ENCODE measurements at regions not wholly inside any gene's neighbourhood (a gene's known extent, or its start where the extent isn't known, plus 50 kb on each side); places are given as distances from the start of the nearest gene placed in this dataset.

DNA sequence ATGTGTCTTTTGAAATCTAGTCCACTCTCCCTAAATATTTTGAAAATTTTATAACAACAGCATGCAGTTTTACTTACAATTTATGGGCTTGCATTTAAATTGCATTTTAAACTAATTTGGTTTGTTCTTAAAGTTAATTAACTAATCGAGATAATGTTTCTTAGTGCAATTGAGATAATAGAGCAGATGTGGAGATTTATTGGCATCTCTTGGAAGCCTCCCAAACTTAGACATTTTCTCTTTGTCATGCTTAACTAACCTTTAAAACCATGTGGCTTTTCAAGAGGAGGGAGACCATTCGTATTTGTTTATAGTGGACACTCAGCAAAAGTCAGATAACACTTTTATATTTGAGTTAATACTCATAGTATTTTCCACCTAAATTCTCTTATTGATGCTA is 887.0 kb upstream of the CELF2 start:
- DNase-seq: no peak

DNA sequence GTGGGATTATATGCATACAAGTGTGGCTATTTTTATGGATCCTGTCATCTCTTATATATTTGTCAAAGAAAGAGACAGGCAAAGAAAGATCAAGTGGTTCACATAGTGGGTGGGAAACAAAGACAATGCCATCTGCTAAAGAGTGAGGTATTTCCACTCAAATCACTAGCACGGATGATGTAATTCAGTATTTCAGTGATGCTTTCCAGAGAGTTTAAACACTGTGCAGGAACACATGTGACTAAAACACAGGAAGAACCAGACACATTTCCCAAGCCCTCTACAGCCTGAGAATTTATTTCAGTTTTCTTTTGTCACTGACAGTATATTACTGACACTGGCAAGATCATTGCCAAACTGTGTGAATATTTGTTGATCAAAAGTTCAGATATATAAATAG is 885.7 kb upstream of the CELF2 start:
- no peak for DNase-seq

DNA sequence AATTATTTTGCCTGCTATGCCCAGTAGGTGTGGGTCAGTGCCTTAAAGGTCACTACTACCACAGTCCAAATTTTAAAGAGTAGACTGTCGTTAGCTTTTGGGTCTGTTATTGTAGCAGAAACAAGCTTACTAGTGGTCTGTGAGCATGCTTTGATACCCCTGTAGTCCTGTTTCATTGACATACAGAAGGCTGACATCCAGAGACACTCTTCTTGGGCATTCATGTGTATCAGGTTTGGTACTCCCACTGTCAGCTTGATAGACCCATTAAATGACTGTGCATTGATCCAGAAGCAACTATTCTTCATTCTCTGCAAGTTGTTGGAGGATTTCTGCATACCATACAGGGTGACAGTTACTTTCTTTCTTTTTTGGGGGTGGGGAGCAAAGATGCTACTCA is 884.4 kb upstream of the CELF2 start:
- DNase-seq: no peak

DNA sequence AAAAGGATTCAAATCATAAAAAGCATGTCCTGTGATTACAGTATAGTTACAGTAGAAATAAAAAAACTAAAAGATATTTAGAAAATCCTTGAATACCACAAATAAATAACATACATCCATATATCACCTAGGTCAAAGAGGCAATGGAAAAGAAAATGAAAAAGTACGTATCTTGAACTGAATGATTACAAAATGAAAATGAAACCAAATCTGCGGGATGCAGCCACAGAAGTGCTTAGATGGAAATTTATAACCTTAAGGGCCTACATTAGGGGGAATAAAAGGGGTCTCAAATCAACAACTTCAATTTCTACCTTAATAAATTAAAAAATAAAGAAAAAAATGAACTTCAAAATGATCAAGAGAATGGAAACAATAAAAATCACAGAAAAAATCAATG is 879.0 kb upstream of the CELF2 start:
- no peak for DNase-seq

DNA sequence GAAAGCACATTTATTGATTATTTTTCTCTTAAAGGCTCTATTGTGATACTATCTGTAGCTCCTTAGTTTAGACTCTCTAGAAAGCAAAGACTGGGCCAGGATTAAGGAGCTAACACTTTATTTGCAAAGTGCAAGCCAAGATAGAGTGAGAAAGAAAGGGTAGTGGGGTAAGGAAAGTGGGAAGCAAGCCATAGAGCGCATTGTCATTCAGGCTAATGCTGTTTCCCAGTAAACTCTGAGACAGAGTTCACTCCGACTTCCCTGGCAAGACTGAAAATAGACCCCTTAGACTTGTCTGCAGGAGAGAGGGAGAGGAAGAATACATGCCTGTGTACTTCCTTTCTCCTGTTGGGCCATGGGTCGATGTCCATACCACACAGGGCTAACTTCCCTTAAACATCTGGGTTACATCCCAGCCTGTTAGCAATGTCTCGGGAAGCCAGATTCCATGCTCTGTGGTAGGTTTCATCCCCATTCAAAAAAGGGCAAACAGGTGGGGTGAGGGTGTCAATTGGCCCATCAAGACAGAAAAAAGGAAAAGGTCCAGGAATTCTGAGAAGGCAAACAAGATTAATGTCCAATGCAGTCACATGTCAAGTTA is 875.8 kb upstream of the CELF2 start:
- DNase-seq: no peak

DNA sequence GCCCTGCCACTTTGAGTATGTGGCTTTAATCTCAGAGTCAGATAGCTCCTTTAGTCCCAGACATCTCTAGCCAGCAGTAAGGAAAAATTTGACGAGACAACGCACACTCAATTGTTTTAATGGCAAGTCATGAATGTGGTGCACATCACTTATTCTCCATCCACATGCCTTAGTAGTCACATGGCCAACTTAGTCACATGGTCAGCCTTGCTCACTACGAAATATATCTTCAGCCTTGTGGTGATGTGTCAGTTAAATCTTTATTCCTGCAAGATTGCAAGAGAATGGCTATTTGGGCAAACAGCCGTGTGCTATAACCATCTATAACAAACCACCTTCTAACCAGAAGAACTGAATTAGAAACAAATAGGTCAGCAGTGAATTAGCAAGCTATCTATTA is 871.1 kb upstream of the CELF2 start:
- no peak for DNase-seq

DNA sequence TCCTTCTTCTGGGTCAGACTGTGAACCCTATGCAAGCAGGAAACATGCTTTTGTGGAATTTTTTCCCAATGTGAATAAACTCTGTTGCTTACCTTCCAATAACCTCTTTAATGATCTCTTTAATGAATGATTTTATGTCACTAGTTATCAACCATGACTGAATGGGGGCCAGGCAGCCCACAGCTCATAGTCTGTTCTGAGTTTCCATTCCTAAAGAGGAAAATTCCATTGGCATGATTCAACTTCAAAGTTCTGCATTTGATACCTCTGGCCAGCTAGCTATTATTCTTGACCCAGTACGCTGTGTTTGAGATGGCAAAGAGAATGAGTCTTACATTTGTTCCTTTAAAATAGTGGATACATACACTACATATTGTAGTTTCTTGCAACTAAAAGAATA is 867.8 kb upstream of the CELF2 start:
- DNase-seq: no peak

DNA sequence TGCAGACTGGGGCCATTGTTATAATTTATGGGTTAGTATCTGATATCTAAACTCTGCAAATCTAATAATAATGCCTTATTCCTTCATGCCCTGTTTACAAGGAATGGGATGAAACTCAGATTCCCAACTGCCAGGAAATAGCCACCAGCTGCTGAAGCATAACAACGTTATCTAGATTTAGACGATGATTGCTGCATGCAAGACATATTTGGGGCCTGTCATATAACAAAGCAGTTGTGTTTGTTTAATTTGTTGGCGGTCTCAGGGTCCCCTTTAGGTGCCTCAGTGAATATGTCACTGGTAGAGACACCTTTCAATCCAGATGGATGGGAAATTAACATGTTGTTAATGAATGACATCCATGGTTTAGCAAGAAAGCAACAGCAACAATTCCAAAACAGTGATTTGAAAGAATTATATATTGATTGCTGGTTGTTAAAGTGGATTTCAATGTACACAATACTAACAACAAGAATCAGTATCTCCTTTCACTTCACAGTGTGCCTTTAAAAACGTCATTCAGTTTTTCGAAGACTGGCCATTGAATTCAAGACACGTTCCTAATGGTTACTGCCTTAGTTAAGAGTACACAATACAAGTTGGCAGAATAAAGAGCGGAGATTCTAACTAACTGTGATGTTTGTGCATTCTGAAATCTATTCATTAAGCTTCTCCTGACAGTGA is 860.6 kb upstream of the CELF2 start:
- no peak for DNase-seq

DNA sequence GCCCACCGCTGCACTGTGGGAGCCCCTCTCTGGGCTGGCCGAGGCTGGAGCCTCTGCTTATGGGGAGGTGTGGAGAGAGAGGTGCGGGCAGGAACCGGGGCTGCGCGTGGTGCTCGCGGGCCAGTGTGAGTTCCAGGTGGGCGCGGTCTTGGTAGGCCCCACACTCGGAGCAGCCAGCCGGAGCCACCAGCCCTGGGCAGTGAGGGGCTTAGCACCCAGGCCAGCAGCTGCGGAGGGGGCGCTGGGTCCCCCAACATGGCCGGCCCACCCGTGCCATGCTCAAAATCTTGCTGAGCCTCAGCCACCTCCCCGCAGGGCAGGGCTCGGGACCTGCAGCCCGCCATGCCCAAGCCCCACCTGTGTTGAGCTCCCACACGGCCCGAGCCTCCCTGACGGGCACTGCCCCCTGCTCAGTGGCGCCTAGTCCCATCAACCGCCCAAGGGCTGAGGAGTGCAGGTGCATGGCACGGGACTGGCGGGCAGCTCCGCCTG is 856.8 kb upstream of the CELF2 start:
- DNase-seq: no peak

DNA sequence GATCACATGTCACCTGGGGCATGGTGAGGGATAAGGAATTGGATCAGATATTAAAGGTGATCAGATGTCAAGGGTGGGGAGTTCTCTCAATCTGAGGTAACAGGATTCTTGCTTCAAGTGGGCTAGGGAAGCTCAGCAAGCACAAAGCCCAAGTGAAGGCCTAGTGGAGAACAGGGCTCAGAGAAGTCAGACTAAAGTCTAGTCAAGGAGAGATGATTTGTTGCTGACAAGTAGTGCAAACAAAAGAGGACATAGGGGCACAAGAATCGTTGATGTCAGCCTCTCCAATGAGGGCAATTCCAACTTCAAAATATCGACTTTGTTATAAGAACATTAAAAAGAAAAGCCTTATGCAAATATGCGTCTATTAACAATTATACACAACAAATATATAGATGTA is 852.8 kb upstream of the CELF2 start:
- DNase-seq: no peak

DNA sequence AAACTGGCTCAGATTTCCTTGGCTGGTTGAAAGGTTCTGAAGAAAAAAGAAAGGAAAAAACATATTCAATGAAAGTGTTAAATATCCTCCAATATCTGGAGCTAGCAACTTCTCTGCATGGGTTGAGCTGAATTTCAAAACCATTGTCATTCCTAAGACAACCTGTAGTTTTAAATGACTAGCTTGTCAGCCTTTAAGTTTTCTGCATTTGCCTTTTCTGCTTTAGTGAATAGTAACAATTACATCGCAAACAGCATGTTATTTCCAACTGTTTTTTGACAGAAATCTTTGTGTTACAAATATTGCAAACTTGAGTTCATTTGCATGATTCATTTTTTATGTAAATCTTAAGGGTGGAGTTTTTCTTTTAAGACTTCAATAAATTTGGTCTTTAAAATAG is 852.3 kb upstream of the CELF2 start:
- no peak for DNase-seq

DNA sequence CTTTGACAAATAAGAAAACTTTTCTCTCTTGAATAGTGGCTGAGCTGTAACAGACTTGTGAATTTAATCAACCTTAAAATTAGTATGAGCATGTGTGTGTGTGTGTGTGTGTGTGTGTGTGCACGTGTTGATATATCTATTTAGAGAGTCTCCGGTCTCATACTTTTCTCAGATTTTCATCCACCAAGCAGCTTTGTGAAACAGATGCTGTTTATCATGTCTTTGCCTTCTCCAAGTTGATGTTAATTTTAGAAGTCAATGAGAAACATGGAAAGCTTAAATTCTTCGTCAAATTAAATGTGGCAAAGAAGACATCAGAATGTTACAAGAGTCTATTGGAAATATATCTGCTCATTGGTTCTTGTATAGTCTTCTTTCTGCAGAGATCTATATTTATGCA is 839.2 kb upstream of the CELF2 start:
- no peak for DNase-seq

DNA sequence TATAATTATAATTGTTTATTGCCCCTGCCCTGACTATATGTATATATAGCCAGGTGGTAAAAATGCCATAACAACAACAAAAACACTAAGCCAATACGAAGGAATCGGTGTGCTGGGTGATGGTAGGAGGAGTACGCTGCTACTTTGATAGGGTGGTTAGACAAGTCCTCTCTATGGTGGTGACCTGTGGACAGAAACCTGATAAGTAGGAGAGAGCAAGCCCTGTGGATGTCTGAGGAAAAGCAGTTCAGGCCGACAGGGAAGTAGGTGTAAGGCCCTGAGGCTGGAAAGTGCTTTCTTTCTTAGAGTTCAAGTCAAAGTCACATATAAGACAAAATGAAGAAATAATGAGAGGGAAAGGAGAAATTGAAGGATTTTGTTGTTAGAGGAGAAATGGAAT is 823.8 kb upstream of the CELF2 start:
- no peak for DNase-seq

DNA sequence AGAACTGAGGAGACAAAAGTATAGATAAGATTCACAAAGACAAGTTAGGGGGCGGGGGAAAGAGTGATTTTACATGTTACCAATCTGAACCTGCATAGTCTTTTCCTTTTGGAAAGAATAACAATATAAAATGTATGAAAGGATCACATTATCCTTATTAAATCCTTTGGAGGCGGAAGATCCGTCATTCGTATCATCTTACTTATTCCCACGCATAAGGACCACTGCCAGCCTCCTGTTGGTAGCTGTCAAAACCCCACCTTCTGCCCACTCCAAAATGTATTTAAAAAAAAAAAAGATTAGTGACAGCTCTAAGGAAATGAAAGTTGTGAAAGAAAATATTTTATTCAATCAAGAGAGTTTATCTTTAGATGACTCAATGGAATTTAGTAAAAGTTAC is 821.0 kb upstream of the CELF2 start:
- no peak for DNase-seq

DNA sequence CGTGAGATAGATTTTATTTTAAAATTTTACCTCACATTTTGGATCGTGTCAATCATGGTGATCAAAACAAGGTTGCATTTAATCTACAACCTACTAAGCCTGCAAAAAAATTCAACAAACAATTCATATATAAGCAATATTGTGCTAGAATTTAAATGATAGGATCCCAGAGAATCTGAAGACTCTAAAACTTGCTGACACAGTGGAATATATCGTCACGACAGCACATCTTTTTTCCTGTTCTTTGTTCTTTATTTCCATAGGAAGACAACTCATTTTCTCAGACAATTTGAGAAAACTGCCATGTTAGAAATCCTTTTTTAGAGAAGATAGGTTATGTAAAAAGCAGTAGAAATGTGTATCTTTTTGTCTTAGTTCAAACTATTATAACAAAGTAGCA is 820.2 kb upstream of the CELF2 start:
- DNase-seq: no peak

DNA sequence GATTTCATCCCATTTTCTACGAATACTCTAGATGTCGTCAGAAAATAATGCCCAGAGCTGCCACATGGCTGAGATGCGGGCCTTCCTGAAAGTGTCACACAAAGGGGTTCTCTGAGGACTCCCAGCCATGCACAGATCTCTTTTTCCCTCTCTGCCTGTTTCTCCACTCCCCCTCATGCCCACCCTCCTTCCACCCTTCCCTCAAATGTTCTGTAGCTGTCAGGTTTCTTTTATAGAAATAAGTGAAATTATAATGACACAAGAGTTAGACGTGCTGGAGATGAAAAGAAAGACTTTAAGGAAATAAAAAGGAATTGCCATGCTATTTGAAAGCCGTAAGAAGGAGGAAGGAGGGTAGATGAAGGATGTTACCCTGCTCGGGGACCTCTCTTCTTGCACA is 819.3 kb upstream of the CELF2 start:
- DNase-seq: no peak

DNA sequence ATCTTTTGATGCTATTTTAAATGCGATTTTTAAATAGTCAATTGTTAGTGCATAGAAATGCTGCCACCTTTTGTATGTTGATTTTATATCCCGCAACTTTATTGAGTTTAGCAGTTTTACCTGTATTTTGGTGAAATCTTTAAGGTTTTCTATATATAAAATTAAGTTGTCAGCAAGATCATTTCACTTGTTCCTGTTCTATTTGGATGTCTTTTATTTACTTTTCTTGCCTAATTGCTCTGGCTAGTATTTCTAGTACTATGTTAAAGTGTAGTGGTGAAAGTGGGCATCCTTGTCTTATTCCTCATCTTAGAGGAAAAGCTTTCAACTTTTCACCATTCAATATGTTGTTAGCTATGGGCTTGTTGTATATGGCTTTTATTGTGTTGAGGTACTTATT is 813.3 kb upstream of the CELF2 start:
- no peak for DNase-seq

DNA sequence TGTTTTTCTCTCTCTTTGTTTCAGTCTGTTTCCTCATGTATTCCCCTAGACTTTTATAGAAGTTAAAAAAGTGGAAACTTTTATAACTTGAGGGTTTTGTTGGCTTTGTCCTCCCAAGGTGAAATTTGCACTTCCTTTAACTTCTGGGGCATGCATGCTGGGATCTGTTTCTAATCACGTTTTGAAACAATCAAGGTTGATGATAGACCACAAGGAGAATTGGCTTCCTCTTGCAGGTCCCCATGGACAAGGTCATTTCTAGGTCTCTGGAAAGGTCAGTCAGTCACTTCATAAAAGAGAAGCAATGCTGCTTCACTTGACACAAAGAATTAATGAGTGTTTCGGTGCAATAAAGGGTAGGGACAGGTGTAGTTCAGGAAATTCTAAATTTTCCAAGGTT is 811.8 kb upstream of the CELF2 start:
- DNase-seq: no peak

DNA sequence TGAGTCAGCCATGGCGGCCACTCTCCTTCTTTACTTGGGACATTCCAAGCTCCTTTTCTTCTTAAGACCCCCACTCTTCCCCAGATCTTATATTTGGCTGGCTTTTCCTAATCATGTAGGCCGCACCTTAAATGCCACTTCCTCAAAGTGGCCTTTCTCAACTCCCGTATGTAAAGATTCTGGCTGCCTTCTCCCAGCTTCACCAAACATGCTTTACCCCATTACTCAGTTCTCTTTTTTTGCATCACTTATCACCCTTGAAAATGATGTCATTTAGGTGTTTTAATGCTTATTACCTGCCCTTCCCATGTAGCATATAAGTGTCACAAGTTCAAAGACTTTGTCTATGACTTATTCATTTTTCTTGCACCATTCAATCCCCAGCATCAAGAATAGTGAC is 810.1 kb upstream of the CELF2 start:
- DNase-seq: no peak

DNA sequence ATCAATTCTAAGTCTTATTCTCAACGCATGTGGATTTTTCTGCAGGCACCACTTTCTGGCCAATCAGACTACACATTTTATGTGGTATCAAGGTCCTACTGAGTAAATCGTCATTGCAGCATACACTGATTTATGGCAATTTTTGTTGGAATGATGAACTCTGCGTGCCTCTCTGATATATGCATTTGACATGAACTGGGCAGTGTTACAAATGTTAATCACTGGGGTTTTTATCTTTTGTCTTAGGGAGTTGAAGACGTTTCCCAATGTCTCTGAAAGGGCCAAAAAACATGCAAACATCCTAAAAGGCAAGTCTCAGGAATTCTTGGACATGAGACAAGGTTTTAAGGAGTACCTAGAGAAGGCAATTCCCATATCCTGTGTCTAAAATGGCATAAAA is 809.5 kb upstream of the CELF2 start:
- DNase-seq: no peak

DNA sequence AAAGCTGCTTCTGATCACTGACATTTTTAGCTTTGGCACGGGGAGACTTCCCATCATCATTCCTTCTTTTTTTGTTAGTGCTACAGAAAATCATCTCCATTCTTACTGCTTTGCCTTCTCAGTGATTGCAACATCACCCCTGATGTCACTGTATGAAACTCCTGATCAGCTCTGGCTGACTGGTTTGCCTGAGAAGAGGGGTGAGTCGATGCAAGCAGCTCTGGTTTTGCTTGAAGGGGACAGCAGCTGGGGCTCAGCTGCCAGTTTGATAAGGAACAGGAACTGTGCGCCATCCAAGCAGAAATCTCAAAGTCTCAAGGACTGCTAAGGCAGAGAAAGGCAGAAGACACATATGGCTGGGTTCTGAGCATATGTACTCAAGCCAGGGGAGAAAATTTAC is 808.5 kb upstream of the CELF2 start:
- DNase-seq: no peak

DNA sequence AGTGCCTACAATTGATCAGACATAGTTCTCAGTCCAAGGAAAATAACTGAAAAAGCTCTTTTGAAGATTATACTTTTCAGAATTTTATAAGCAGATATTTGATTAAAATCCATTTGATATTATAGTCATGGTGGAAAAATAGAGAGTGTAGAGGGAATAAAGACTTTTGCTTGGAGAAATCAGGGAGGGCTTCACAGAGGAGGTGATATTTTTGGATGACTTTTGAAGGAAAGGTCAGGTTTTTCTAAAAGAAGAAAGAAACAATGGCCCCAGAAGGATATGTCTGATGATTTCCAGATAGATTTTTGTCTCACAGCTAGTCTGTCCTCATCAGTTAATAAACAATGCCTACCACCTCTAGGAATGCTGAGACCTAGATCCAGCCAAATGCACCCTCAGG is 806.3 kb upstream of the CELF2 start:
- DNase-seq: no peak

DNA sequence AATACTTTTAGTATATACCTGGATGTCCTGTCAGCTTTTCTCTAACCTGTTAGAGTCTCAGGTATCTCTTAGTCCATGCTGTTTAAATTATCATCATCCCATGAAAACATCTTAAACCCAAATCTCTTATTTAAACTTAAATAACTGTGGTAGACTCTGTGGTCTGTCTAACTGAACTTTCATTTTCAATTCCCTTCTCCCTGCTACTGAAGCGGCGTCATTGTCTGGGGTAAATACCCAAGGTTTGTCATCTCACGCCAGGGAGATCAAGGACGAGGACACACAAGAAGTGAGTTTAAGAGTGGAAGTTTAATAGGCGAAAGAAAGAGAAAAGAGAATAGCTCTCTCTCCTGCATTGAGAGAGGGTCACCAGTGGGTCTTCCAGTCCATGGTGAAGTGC is 804.4 kb upstream of the CELF2 start:
- DNase-seq: no peak

DNA sequence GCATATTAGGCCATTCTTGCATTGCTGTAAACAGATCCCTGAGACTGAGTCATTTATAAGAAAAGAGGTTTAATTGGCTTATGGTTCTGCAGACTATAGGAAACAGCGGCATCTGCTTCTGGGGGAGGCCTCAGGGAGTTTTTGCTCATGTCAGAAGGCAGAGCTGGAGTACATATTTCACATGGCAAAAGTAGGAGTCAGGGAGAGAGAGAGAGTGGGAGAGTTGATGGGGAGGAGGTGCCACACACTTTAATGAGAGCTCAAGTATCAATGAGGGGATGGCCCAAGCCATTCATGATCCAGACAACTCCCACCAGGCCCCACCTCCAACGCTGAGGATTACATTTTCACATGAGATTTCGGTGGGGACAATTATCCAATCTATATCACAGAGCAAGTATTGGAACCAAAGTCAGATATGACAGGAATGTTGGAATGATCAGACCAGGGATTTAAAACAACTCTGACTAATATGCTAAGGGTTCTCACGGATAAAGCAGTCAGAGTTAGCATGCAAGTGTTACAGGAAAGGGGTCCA is 795.3 kb upstream of the CELF2 start:
- no peak for DNase-seq

DNA sequence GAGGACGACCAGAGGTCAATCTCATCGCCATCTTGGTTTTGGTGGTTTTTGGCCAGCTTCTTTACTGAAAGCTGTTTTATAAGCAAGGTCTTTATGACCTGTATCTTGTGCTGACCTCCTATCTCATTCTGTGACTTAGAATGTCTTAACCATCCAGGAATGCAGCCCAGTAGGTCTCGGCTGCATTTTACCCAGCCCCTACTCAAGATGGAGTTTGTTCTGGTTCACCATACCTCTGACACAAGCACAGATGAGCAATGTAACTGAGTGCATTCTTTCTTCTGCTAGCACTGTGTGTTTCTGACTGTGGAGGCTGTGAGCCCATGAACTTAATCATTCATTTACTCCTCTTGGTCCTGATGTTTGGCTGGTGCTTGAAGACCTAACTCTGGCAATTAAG is 794.5 kb upstream of the CELF2 start:
- DNase-seq: no peak
